ENCODE measurements at regions not wholly inside any gene's neighbourhood (a gene's known extent, or its start where the extent isn't known, plus 50 kb on each side); places are given as distances from the start of the nearest gene placed in this dataset.

GRCh38 chr5:98557916-98558315, 215.5 kb upstream of the RGMB start:
- TF ChIP-seq CTCF (conservative IDR thresholded peaks at IDR 0.05; ENCODE audit: low read depth, low read length) (no peak), POLR2A (IDR thresholded peaks at IDR 0.05; ENCODE audit: low read depth, low read length) (no peak), RAD21 (IDR thresholded peaks at IDR 0.05; ENCODE audit: low read length) (no peak), RCOR1 (IDR thresholded peaks at IDR 0.05; ENCODE audit: insufficient replicate concordance, low read length) (no peak), FOS (IDR thresholded peaks at IDR 0.05; ENCODE audit: low read depth, low read length) (no peak), CEBPB (IDR thresholded peaks at IDR 0.05; ENCODE audit: low read depth, low read length) (no peak), RFX5 (IDR thresholded peaks at IDR 0.05; ENCODE audit: low read depth, low read length) (no peak), SMC3 (IDR thresholded peaks at IDR 0.05; ENCODE audit: low read depth, low read length) (no peak), USF2 (IDR thresholded peaks at IDR 0.05; ENCODE audit: low read depth, low read length) (no peak), MXI1 (IDR thresholded peaks at IDR 0.05; ENCODE audit: borderline replicate concordance, low read depth, low read length) (no peak)
